K562 (cell line): ENCODE measurements at regions not wholly inside any gene's neighbourhood (a gene's known extent, or its start where the extent isn't known, plus 50 kb on each side); places are given as distances from the start of the nearest gene placed in this dataset.

Experiments used
- ATAC-seq: fragments of 200-7000 bp; cut with Tn5 transposase; 3 replicates; pipeline ENCODE4 v1.9.1; 2020; ENCODE audit warnings: moderate library complexity
- BruUV-seq: library from RNA; stranded (reverse); fragments of 400-500 nt; replicated peaks from 2 replicates; lab custom pipeline; 2021; lab: Mats Ljungman, UMichigan
- CTCF ChIA-PET: fragments of 300-600 bp; formaldehyde crosslinking; extraction: SDS; loops from one replicate; lab custom pipeline; 2021; ENCODE audit warnings: low intra/inter-chr PET ratio; lab: Yijun Ruan, JAX
- POLR2A ChIA-PET: fragments of 300-600, 350-650 bp; sonication (Branson Sonifier 250); formaldehyde crosslinking; extraction: SDS; loops from one replicate; lab custom pipeline; 2021; ENCODE audit warnings: antibody characterized with exemption, inconsistent platforms; lab: Yijun Ruan, JAX
- DNase-seq, 4 experiments: peaks; one replicate each; pipeline versions ENCODE4 v3.0.0 to v3.0.0-alpha.2; 2011 to 2018; ENCODE audit warnings: low spot score in 3 of 4, mixed read lengths in 3 of 4; ENCODE audit errors: extremely low read depth in 1 of 4
- FAIRE-seq: peaks from 2 replicates; lab custom pipeline; 2011; peaks lifted over from hg19 to GRCh38; lab: Jason Lieb, UNC
- H2AFZ ChIP-seq: 2 replicates; pipeline ENCODE4 v1.6.0; 2011; ENCODE audit warnings: low read depth, low read length, control low read depth, inconsistent platforms
- H3K27ac ChIP-seq: fragments of 200-600 bp; 3 replicates; pipeline ENCODE4 v1.8.0; 2011; ENCODE audit warnings: low read depth, mild to moderate bottlenecking, control low read depth, inconsistent platforms, low read length, moderate library complexity, mixed read lengths; ENCODE audit errors: extremely low read depth
- H3K27me3 ChIP-seq, 2 experiments: fragments of 300-600 bp in 1 of 2; 2 replicates in 1 of 2; 3 replicates in 1 of 2; pipeline versions ENCODE4 v1.6.0 to v1.8.0; 2011; ENCODE audit warnings: inconsistent platforms in 2 of 2, low read length in 2 of 2, mild to moderate bottlenecking in 1 of 2, mixed read lengths in 1 of 2, moderate library complexity in 1 of 2; ENCODE audit not compliant: control insufficient read depth in 2 of 2, insufficient read depth in 2 of 2
- H3K36me3 ChIP-seq: fragments of 300-600 bp; 3 replicates; pipeline ENCODE4 v1.8.0; 2011; ENCODE audit warnings: mild to moderate bottlenecking, low read length, inconsistent platforms; ENCODE audit not compliant: control insufficient read depth, insufficient read depth
- H3K4me1 ChIP-seq, 2 experiments: fragments of 200-600 bp in 1 of 2; replicated peaks in 1 of 2; 2 replicates in 1 of 2; 3 replicates in 1 of 2; pipeline versions ENCODE4 v1.5.1 to v1.8.0; 2011; ENCODE audit warnings: inconsistent platforms in 2 of 2, low read length in 2 of 2, mild to moderate bottlenecking in 1 of 2, mixed read lengths in 1 of 2, moderate library complexity in 1 of 2; ENCODE audit not compliant: control insufficient read depth in 2 of 2, insufficient read depth in 2 of 2
- H3K4me2 ChIP-seq: 2 replicates; pipeline ENCODE4 v1.6.1; 2011; ENCODE audit warnings: low read length, control low read depth, inconsistent platforms, mixed read lengths; ENCODE audit not compliant: insufficient read depth
- H3K4me3 ChIP-seq: fragments of 200-600 bp; sonication (generic), shearing (Covaris generic); 2 replicates; pipeline ENCODE4 v1.5.1; 2016; ENCODE audit warnings: control low read depth, inconsistent platforms
- H3K79me2 ChIP-seq: fragments of 200-600 bp; 3 replicates; pipeline ENCODE4 v1.8.0; 2011; ENCODE audit warnings: low read length, inconsistent platforms; ENCODE audit not compliant: control insufficient read depth, insufficient read depth
- H3K9ac ChIP-seq, 2 experiments: 2 replicates each; pipeline versions ENCODE4 v1.6.0 to v1.6.1; 2011; ENCODE audit warnings: low read depth in 2 of 2, low read length in 2 of 2, control low read depth in 1 of 2, inconsistent platforms in 1 of 2, mild to moderate bottlenecking in 1 of 2, mixed read lengths in 1 of 2; ENCODE audit not compliant: insufficient read depth in 1 of 2
- H3K9me1 ChIP-seq: one replicate; pipeline ENCODE4 v1.6.0; 2011; ENCODE audit warnings: inconsistent platforms, mild to moderate bottlenecking, low read length, moderate library complexity; ENCODE audit not compliant: control insufficient read depth, insufficient read depth
- H3K9me3 ChIP-seq: replicated peaks from 2 replicates; pipeline ENCODE4 v1.5.1; 2011; ENCODE audit warnings: low read depth, low read length, inconsistent platforms; ENCODE audit not compliant: control insufficient read depth, insufficient read depth
- H4K20me1 ChIP-seq: replicated peaks from 2 replicates; pipeline ENCODE4 v1.6.1; 2011; ENCODE audit warnings: low read length, inconsistent platforms, mixed read lengths; ENCODE audit not compliant: control insufficient read depth, insufficient read depth
- CC2D1A ChIP-seq: fragments of 450-650 bp; IDR thresholded peaks from 2 replicates; pipeline ENCODE4 v1.6.1; 2017; ENCODE audit warnings: mild to moderate bottlenecking
- FOXP1 ChIP-seq: sonication (generic); formaldehyde crosslinking; IDR thresholded peaks from 2 replicates; pipeline ENCODE4 v1.8.0; 2022; ENCODE audit warnings: mild to moderate bottlenecking, missing genetic modification reagents
- GATAD2B ChIP-seq: fragments of 450-650 bp; IDR thresholded peaks from 2 replicates; pipeline ENCODE4 v1.6.1; 2017; ENCODE audit warnings: mild to moderate bottlenecking, borderline replicate concordance
- HIVEP1 ChIP-seq: fragments of 250-450 bp; sonication (Bioruptor Pico); IDR thresholded peaks from 2 replicates; pipeline ENCODE4 v1.4.0; 2020; ENCODE audit warnings: mild to moderate bottlenecking
- NELFE ChIP-seq: IDR thresholded peaks from 2 replicates; pipeline ENCODE4 v1.6.1; 2011; ENCODE audit warnings: mild to moderate bottlenecking; ENCODE audit not compliant: insufficient read depth, insufficient read length
- RBM15 ChIP-seq: fragments of 200-400 bp; formaldehyde crosslinking; IDR thresholded peaks from 2 replicates; pipeline ENCODE4 v1.6.1; 2018; ENCODE audit warnings: mild to moderate bottlenecking, low read length, moderate library complexity; ENCODE audit not compliant: insufficient read depth
- SIRT6 ChIP-seq: IDR thresholded peaks from one replicate; pipeline ENCODE4 v1.6.1; 2012; ENCODE audit warnings: low read depth, mild to moderate bottlenecking, control low read depth, inconsistent platforms, low read length, moderate library complexity
- SMC3 ChIP-seq: conservative IDR thresholded peaks from 2 replicates; pipeline ENCODE4 v1.6.1; 2011; ENCODE audit warnings: low read depth, low read length, improper control_type of control experiment; ENCODE audit not compliant: insufficient read depth
- TOE1 ChIP-seq, 2 experiments: fragments of 450-650 bp in 1 of 2; sonication (generic) in 1 of 2; formaldehyde crosslinking in 1 of 2; IDR thresholded peaks; 2 replicates each; pipeline versions ENCODE4 v1.7.1 to v1.8.0; 2016 to 2022; ENCODE audit warnings: borderline replicate concordance in 2 of 2, mild to moderate bottlenecking in 2 of 2, antibody characterized with exemption in 1 of 2, inconsistent platforms in 1 of 2, low read depth in 1 of 2, missing genetic modification reagents in 1 of 2, moderate library complexity in 1 of 2
- U2AF2 ChIP-seq: fragments of 200-400 bp; formaldehyde crosslinking; optimal IDR thresholded peaks from 2 replicates; pipeline ENCODE3; 2017; ENCODE audit warnings: low read depth, mild to moderate bottlenecking, low read length
- ZBTB43 ChIP-seq: sonication (generic); formaldehyde crosslinking; IDR thresholded peaks from 2 replicates; pipeline ENCODE4 v1.8.0; 2023; ENCODE audit warnings: mild to moderate bottlenecking, missing genetic modification reagents
- ZNF280A ChIP-seq: fragments of 450-650 bp; IDR thresholded peaks from 2 replicates; pipeline ENCODE4 v1.6.1; 2018; ENCODE audit warnings: mild to moderate bottlenecking, low read depth; ENCODE audit not compliant: partially characterized antibody
- ZNF609 ChIP-seq: sonication (generic); formaldehyde crosslinking; IDR thresholded peaks from 2 replicates; pipeline ENCODE4 v1.8.1; 2023; ENCODE audit warnings: missing genetic modification reagents, mild to moderate bottlenecking, borderline replicate concordance
- ZZZ3 ChIP-seq: fragments of 450-650 bp; IDR thresholded peaks from 2 replicates; pipeline ENCODE4 v1.6.1; 2016; ENCODE audit warnings: antibody characterized with exemption, mild to moderate bottlenecking, moderate library complexity
- in situ Hi-C: fragments of 300-500 bp; cut with MboI; formaldehyde crosslinking; loops from 4 replicates; pipeline ENCODE4 v1.15.0; 2018; ENCODE audit warnings: inconsistent platforms, mixed read lengths
- intact Hi-C: fragments of 100-400 bp; cut with micrococcal nuclease; formaldehyde crosslinking; loops from 2 replicates; pipeline ENCODE4 v1.14.2; 2022

GRCh38 chr2:76089683-76090082 is 379.0 kb upstream of the GCFC2 start:
- Histone ChIP-seq H3K4me1 (no peaks in the 10 kb centered on the region), H3K79me2 (no peaks in the 10 kb centered on the region), H3K27me3 (no peaks in the 10 kb centered on the region), H3K36me3 (no peaks in the 10 kb centered on the region), H2AFZ (no peak overlapping the region), H3K9me1 (no peaks in the 10 kb centered on the region), H3K27ac (no peak overlapping the region), H3K4me2 (no peak overlapping the region), H3K4me3 (no peak overlapping the region), H3K9me3 (no peaks in the 10 kb centered on the region), H4K20me1 (no peaks in the 10 kb centered on the region), H3K9ac (no peak overlapping the region)
- no TSS peak for BruUV-seq
- ATAC-seq (no peak), DNase-seq (no peak), FAIRE-seq (no peak)
- ChIA-PET CTCF (no interaction called here), POLR2A (no interaction called here)
- in situ Hi-C loops, result no loop called here
- intact Hi-C loops, result no loop called here
- TF ChIP-seq GATAD2B (no peak), SIRT6 (no peak), HIVEP1 (CRISPR knock-in tag) (no peak), NELFE (no peak), ZNF280A (no peak), SMC3 (no peak), U2AF2 (no peak), ZZZ3 (no peak), ZBTB43 (CRISPR knock-in tag) (no peak), CC2D1A (no peak), TOE1 (IDR thresholded peaks at IDR 0.05; ENCODE audit: borderline replicate concordance) (no peak), TOE1 (CRISPR knock-in tag; IDR thresholded peaks at IDR 0.05; ENCODE audit: borderline replicate concordance, low read depth) (no peak), FOXP1 (CRISPR knock-in tag) (no peak), ZNF609 (no peak), RBM15 (no peak)
